ENCODE measurements at regions not wholly inside any gene's neighbourhood (a gene's known extent, or its start where the extent isn't known, plus 50 kb on each side); places are given as distances from the start of the nearest gene placed in this dataset.

DNA sequence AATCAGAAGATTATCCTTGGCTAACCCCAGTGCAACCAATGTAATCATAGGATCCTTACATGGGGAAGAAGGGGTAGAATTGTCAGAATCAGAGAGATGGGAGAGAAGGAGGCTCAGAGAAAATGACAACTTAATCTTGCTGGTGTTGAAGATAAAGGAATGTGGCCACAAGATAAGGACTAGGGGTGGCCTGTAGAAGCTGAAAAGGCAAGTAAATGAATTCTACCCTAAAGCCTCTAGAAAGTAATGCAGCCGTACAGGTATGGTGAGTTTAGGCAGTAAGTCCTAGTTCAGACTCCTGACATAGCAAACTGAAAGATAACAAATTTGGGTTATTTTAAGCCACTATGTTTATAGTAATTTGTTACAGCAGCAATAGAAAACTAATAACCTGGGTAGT lies 718.5 kb downstream of the SLITRK6 start:
- no peak for DNase-seq (ENCODE audit: low spot score)

DNA sequence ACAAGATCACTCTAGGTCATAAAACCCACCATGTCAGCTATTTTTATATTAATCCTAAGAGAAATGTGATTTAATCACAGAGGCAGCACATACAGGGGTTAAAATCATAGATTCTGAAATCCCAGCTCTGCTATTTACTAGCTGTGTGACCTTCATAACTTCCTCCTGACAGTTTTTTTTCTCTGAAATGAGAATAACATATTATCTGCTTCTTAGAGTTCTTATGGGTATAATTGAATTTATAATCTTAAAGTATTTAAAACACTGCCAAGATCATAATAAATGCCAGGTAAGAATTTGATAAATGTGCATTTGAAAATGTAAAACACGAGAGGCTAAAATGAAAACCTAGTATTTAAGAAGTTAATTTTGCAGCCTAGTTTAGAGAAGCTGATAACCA lies 722.9 kb downstream of the SLITRK6 start:
- no peak for DNase-seq (ENCODE audit: low spot score)

DNA sequence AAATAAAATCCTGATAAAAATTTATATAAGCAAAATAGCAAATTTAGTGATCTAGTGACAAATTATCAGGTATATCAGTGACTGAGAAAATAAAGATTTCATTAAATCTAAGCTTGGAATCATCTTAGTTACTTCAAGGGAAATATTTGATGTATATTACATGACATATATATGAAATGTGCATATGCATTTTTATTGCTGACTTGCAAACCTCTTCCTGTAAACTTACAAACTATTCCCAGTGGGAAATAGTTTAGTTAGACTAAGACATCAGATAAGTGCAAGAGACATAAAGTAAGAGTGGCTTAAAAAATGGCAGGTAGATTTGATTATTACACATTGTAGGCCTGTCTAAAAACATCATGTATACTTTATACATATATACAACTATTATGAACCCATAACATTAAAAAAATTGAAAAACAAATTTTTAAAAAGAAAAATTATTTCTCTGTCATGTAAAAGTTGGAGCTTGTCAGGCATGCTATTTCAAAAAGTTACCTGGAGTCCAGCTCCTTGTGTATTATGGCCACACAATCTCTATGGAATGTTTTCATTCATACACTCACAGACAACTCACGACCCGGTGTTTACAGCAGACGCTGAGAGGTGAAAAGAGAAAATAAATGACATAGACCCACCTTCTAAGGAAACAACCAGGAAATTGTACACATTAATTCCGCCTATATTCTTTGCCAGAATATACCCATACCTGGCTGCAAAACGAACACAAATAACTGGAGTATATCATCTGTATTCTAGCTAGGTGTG lies 724.5 kb downstream of the SLITRK6 start:
- no peak for DNase-seq (ENCODE audit: low spot score)

DNA sequence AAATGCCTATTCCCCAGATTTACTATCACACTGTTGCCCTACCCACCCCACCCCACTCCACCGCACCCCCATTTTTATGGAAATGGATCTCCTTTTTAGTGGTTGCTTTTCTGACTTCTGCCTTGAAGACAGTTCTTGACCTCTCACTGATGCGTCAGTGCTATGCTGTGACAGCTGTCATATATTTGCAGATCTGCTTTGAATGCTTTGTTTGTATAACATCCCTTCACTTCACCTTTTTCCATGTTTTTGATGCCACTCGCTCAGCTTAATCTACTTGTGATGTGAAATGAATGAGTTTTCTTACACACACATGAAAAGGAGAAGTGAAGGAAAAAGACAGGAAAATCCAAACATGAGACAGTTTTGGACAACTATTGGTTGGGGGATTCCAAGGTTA lies 731.0 kb downstream of the SLITRK6 start:
- DNase-seq (ENCODE audit: low spot score), result no peak

DNA sequence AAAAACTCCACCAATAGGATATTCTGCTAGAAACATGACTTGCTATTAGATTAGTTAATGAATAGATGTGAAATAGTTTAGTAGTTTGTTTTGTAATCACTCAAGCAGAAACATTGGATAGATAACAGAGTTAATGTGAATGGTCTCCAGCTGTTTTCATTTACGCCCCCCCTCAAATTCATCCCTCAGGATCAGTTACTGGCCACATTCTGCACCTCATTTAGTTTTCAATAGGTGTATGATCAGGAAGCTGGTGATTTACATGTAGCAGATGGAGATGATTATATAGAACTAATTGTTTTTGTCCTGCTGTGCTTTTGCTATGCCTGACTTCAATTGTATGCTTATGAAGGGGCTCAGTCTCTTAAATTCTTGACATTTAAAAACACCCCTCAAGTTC lies 759.0 kb downstream of the SLITRK6 start:
- no peak for DNase-seq (ENCODE audit: low spot score)

DNA sequence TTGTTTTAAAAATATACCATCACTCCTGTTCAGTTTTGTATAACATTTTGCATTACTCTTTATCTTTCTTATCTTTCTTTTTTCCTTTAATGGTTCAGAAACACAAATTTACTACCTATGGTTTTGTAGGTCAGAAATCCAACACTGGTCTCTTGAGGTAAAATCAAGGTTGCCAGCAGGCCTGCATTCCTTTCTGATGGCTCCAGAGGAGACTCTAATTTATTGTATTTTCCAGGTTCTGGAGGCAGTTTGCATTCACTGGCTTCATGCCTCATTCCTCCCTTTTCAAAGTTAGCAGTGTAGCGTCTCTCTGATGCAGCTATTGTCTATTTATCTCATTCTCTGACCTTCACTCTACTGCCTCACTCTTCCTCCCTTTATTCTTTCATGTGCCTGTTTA lies 767.4 kb downstream of the SLITRK6 start:
- no peak for DNase-seq (ENCODE audit: low spot score)

DNA sequence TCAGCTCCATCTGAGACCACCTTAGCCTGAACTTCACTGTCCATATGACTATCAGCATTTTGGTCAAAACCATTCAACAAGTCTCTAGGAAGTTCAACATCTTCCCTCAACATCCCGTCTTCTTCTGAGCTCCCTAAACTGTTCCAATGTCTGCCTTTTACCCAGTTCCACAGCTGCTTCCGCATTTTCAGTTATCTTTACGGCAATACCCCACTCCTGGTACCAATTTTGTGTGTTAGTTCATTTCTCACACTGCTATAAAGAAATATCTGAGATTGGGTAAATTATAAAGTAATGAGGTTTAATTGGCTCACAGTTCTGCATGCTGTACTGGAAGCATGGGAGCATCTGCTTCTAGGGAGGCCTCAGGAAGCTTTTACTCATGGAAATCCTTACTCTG lies 771.2 kb downstream of the SLITRK6 start:
- no peak for DNase-seq (ENCODE audit: low spot score)

DNA sequence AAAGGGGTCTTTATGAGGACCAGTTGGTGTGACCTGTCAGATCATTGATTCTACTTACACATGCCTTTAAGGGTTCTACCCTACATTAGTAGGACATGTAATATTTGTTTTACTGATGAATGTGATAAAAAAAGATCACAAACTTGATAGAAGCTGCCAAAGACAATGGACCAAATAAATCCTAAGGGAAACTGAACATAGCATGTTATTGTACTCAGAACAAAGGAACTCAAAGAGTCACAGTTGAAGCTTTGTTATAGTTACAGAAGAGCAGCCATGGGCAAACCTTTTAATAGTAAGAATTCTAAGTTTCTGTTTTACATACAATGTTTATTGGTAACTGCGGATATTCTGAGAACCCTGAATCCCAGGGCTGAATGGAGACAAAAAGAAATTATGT lies 780.1 kb downstream of the SLITRK6 start:
- no peak for DNase-seq (ENCODE audit: low spot score)

DNA sequence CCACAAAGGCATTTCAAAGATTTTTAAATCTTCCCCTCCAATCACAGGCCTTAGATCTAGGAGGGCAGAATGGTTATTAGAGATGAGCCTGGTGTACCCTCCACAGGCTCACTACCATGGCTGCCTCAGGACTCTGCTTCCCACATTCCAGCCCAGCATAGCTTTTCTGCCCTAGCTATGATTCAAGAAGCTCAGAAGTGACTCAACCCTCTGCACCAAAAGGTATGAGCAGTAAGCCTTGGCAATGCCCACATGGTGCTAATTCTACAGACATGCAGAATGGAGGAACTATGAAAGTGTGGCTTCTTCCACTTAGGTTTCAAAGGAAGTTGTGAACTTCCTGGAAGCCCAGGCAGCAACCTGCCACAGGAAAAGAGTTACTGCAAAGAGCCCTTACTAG lies 786.2 kb downstream of the SLITRK6 start:
- no peak for DNase-seq (ENCODE audit: low spot score)

DNA sequence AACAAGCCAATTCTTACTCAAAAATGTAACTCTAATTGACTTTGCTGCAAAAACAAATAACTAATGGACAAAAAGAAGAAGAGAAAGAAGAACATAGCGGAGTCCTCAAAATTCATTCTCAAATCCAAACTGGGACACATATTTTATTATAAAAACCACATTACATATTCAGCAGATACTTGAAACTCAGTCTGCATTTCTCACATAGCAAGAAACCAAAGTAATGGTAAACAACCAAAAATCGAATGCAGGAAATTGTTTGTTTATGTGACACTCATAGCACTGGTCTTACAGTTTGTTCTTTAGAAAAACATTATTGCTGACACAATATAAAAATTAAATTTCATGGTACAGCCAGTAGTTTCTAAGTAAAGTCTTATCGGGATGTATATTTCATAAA lies 789.8 kb downstream of the SLITRK6 start:
- no peak for DNase-seq (ENCODE audit: low spot score)

DNA sequence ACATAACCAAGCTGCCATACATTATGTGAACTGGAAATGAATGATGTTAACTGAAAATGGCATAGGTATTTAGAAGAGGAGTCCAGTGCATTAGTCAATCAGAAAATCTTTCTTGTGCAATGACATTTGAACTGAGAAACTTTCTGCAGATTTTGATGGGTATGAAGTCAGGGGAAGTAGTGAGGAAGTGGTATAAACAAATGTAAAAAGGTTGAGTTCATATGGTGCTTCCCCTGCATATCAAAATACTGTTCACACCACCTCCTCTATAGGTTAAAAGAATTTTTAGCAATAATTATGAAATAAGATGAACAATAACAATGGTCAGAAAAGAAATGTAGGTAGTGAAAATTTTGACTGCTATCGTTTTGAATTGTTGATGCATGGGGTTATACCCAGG lies 800.0 kb downstream of the SLITRK6 start:
- no peak for DNase-seq (ENCODE audit: low spot score)

DNA sequence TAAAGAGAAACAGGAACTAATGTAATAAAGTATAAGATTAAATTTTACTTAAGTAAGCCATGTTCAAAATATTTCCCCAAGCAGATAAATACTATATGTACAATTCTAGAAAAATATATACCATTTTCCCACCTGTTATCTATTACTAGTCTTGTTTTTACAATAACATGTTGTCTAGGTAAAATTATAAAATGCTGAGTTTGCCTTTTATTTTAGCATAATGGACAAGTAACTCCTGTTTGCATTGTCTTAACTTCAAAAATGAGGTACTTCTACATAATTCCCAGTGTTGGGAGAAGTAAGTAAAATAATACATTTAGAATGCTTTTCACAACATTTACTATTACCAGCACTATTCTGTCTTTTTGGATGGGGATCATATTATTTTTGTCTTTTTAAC lies 800.5 kb downstream of the SLITRK6 start:
- no peak for DNase-seq (ENCODE audit: low spot score)

DNA sequence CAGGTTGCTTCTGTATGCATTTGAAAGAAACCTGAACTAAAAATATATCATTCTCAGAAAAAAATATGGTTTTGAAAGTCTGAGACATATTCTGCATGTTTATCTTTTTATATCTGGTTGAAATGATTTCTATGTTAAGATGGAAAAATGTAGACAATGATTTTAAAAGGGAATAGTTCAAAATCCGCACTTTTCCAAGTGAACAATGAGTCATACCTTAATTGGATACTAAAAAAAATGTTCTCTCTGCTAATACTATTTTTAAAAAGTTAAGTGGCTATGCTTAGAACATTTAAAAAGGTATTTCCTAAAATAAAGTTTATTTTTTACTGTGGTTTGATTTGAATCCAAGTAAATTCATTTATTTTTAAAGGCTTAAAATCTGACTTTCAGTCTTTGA lies 801.4 kb downstream of the SLITRK6 start:
- no peak for DNase-seq (ENCODE audit: low spot score)

DNA sequence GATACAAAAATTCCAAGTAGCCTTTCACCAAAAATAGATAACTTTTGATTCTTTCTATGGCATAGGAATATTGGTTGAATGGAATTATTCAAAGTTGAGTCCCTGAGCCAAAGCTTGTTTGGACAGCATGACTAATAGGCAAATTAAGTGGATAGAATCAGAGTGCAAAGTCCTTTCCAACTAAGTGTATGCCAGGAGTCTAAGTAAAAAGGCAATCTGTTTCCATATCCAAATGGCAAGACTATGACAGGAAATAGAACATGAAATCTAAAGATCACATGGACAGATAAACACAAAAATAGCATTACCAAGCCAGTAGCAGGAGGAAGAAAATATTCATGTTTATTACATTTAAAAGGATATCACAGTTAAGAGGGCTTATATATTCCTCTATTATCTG lies 804.6 kb downstream of the SLITRK6 start:
- no peak for DNase-seq (ENCODE audit: low spot score)

DNA sequence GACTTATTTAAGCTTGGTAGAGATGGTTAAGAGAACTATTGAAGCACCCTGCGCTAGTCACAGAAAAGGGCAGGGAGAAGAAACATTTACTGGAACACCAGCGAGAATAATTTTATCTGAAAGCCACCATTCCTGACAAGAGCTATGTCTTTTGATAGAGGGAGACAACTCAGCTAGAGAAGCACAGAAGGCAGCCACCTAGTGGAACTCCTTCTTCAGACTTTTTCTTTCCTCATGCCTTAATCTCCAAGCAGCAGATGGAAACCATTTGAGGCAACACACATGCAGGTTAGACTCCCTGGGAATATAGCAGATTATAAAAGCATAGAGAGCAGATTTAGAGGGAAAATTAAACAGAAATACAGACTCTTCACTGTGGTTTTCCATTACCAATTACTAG lies 813.4 kb downstream of the SLITRK6 start:
- no peak for DNase-seq (ENCODE audit: low spot score)

DNA sequence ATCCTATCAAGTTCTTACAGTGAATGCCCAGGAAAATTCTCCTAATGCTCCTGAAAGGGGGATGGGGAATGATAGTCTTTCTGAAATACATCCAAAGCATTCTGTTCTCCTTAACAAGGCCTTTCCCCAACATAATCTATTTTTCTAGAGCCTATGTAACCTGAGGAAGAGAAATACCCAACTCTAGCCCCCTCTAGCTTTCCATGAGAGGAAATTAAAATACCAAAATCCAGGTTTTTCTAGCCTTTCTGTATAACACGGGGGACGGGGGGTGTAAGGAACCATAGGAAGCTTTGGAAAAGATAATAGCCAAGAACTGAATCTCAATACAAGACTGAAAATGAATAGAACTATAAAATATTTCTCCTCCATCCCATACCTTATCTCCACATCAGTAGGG lies 815.9 kb downstream of the SLITRK6 start:
- no peak for DNase-seq (ENCODE audit: low spot score)

DNA sequence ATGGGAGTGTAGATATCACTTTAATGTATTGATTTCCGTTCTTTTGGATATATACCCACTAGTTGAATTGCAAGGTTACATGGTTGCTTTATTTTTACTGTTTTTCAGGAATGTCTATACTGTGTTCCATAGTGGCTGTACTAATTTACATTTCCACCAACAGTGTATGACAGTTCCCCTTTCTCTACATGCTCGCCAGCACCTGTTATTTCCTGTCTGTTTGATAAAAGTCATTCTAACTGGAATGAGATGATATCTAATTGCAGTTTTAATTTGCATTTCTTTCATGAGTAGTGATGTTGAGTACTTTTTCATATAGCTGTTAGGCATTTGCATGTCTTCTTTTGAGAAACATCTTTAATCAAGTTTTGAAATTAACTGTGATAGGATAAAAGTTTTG lies 818.6 kb downstream of the SLITRK6 start:
- no peak for DNase-seq (ENCODE audit: low spot score)

DNA sequence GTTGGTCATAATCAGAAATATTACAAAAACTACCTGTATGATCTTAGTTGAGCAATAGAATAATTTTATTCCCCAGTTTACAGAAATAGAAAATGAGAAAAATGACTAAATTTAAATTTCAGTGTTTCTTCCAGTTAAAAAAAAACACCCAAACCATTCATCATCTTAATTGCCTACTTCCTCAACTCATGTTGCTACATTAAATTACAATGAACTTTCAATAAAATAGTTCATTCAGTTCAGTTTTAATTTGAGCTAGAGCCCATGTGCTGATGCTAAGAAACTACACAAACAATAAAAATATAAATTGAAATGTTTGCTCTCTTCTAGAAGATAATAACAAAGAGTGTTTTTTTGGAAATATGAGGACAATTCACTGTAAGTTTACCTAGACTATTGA lies 820.4 kb downstream of the SLITRK6 start:
- no peak for DNase-seq (ENCODE audit: low spot score)

DNA sequence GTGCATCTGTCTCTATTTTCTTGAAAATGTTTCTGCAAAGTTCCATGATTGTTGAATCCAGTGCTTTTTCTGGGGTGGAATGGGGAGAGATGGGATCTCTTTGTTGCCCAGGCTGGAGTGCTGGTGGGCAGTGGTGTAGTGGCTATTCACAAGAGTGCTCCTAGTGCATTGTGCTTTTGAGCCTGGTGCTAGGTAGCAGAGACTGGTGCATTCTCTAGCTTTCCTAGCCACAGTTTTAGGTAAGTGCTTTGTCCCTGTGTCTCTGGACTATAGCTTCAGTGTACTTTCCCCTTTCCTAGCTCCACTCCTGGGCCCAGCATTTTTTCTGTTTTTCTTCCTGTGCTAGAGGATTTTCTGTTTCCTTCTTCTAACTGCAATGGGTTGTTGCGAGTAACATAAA lies 825.6 kb downstream of the SLITRK6 start:
- no peak for DNase-seq (ENCODE audit: low spot score)

DNA sequence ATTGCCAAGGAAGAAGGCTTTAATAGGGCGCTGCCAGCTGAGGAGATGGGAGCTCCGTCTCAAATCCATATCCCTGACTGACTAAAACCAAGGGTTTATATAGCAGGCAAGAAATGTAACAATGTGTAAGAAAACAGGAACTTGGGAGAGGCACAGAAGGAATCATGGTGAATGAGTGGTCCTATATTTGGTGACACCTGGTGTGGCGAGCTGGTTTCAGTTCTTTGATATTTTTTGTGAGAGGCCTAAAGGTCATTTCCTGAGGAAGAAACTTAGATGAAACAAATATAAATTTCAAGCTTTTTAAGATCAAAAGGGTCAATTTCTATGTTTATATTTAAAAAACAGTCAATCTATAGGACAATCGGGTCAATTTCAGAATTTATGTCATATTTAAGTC lies 826.3 kb downstream of the SLITRK6 start:
- no peak for DNase-seq (ENCODE audit: low spot score)

DNA sequence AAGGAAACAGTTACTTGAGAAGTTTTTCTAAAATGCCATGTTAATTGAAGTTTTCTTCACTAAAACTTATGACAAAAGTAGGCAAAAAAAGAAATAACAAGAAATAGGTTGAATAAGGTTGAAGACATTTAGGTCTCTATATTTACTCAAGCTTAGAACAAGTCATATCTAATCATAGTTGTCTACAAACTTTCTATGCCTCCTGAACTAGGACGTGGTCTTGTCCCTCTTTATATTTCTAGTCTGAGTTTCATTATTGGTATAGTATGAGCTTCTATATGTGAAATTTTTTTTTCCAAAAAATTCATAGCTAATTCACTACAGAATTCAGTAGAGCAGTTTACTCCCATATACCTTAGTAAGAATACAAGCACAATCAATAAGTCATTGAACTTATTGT lies 836.4 kb downstream of the SLITRK6 start:
- DNase-seq (ENCODE audit: low spot score), result no peak

DNA sequence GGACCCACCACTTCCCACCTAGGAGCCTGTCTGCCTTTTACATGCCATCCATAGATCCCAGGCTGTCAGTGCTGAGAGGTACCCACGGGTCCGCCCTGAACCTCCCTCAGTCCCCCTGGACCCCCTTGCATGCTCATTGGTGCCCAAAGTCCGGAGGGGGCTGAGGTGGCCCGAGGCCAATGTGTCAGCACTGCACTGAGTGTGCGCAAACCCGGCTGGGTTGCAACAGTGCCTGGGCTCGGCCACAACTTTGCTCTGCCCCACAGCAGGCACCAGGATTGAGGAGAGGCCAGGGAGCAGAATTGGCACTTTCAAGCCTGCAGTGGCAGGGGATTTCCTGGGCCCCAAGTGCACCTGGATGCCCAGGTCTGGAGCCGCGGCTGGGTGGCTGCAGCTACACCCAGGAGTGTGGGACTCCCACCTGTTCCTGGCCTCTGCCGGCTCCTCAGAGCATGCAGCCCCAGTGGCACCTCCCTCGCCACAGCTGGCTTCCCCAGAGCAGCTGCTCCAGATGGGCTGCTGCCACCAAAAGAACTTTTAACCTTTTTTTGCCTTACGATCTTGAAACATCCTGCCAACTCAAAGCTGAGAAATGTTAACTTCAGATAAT lies 837.0 kb downstream of the SLITRK6 start:
- DNase-seq (ENCODE audit: low spot score), result no peak

DNA sequence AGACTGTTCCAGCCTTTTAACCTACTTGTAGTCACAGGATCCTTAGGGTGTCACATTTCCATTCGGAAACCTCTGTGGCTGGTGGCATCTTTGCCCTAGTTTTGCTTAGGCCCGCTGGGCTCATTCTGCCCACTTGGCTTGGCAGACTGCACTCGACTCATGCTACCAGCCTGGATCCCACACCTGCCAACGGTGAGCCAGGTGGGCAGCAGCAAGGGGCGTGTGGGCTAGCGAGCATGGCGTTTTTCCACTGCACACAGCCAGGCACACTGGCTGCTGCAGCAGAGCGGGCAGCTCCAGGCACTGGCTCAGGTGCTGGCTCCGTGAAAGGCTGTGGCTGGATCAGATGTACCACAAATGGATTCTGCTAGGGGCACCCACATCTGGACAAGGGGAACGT lies 838.2 kb downstream of the SLITRK6 start:
- no peak for DNase-seq (ENCODE audit: low spot score)

DNA sequence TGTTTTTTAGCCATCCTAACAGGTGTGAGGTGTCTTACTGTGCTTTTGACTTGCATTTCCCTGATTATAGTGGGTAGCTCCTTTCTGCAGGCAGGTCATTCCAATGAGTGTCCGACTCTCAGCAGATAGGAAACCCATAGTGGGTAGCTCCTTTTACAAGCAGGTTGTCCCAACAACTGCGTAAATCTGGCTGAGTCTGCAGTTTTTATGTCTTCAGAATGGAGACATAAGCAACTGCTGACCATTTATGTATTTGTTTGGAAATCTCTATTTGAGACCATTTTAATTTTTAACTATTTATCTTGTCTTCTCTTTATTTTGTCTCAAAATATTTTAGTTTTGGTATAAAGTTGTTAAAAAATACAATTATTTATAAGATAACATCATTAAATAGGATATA lies 839.4 kb downstream of the SLITRK6 start:
- no peak for DNase-seq (ENCODE audit: low spot score)
